HG03135 (cell line): ENCODE measurements at regions not wholly inside any gene's neighbourhood (a gene's known extent, or its start where the extent isn't known, plus 50 kb on each side); places are given as distances from the start of the nearest gene placed in this dataset.

Source experiments
- ATAC-seq: cut with Tn5 transposase; IDR thresholded peaks from one replicate; pipeline ENCODE4 v1.9.1; 2021; ENCODE audit warnings: mild to moderate bottlenecking, moderate library complexity; ENCODE audit not compliant: unreplicated experiment

DNA sequence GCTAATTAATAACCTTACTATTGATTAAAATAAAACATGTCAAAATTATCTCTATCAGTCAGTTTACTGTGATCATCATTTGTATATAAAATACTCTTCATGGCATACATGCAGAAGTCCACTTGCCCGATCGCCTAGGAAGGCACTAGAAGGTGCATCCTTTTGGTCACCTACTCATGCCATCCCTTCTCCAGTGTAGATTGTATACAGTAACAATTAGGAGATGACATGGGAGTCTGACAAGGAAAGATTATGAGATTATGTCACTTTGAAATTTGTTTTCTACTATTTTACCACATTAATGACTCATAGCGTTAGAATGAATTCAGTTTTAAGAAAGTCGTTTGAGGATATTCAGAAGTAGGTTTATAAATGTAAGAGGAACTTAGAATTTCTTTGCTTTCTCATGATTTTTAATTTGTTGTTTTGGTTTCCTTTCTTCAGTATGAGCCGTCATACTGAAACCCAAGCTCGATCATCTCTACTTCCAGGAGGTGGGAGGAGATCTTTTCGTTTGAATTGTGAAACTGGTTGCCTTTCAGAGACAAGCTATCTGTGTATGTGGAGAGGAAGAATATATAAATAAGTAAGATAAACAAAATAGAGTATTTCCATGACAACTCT is 51.1 kb upstream of the UNC5C start:
- ATAC-seq, result peak; percentile 81
